Skin of body (tissue), 1 donor: ENCODE measurements at regions not wholly inside any gene's neighbourhood (a gene's known extent, or its start where the extent isn't known, plus 50 kb on each side); places are given as distances from the start of the nearest gene placed in this dataset.

Experiments used
- DNase-seq: peaks from one replicate; lab custom pipeline; 2025; lab: John Stamatoyannopoulos, UW

DNA sequence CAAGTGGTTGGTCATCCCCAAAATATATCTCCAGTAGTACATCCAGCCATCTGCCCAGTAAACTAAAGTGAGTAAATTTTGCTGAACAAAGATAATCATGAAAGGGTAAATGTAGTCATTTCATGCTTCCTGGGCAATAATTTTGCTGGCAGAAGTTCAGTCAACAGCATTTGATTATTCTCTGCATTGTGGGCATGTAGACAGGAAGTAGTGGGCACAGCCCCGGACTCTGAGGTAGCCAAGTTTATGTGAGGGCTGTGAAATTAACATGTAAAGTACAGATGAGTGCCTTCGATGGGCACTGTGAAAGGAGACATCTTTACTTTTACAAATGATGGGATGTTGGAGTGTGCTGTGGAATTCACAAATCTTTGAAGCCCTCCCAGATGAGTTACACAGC, 312.2 kb upstream of the MTNR1B start:
- DNase-seq, result no peak

GRCh38 chr11:92658733-92659132, 310.7 kb upstream of the MTNR1B start:
- no peak for DNase-seq

DNA sequence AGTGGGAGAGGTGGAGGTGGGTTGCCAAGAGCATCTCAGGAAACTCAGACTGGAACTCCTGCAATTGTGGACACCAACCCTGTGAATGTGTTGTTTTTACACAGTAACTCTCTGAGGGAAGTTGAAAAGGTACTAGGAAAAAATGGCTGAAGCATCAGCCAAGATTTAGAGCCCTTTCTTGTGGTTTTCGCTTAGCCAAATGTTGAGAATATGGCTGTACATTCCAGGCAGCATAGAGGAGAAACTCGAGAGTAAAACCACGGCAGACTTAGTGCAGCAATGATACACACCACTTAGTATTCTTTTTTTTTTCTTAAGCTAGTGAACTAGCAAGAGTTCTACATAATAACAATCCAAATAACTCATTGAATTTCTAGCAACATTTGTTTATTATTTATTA, 309.7 kb upstream of the MTNR1B start:
- no peak for DNase-seq

GRCh38 chr11:92662601-92663360, 306.7 kb upstream of the MTNR1B start:
- DNase-seq, result no peak

- no peak for DNase-seq
These were observed 305.9 kb upstream of the MTNR1B start for GRCh38 chr11:92663539-92663938.

GRCh38 chr11:92667486-92668152, 301.8 kb upstream of the MTNR1B start:
- no peak for DNase-seq

GRCh38 chr11:92670308-92670890, 299.1 kb upstream of the MTNR1B start:
- DNase-seq, result no peak

GRCh38 chr11:92671081-92671480, 298.4 kb upstream of the MTNR1B start:
- DNase-seq, result no peak

GRCh38 chr11:92675303-92675702, 294.1 kb upstream of the MTNR1B start:
- no peak for DNase-seq

DNA sequence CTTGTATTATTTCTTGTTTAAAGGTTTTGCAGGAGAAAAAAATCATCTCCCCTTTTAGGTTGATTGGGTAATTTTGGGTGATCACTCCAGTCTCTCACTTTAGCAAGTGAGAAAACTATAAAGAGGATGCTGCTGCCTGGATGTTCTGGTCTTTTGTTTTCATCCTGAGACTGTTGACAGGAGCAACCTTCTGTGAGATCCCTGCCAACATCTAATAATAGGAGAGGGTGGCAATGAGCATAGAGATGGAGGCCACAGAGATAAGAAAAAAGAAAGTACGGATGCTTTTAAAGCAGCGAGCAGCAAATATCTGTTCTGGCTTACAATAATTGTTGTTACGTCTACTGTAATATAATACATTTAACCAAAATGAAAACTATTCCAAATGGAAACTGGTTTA, 293.6 kb upstream of the MTNR1B start:
- no peak for DNase-seq

GRCh38 chr11:92678008-92678611, 291.3 kb upstream of the MTNR1B start:
- no peak for DNase-seq

GRCh38 chr11:92681586-92681985, 287.9 kb upstream of the MTNR1B start:
- no peak for DNase-seq

- DNase-seq, result no peak
These were observed 287.3 kb upstream of the MTNR1B start for GRCh38 chr11:92682136-92682535.

- DNase-seq, result no peak
These were observed 286.5 kb upstream of the MTNR1B start for GRCh38 chr11:92682952-92683351.

DNA sequence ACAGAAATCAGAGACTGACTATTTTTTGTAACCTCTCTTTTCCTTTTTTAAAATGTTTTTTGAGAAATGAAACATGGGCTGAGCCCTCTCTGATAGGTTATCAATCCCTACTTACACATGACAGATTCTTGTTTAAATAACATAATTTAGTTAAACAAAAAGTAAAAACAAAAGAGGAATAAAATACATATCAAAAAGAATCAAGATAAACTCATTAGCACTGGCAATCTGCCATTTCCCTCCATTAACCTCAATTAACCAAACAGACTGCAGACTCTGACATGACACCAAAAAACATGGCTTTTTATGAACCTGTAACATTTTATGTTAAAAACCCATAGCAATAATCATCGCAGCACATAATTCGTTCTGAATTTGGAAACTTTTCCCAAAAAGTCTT, 284.4 kb upstream of the MTNR1B start:
- DNase-seq, result no peak

- no peak for DNase-seq
These were observed 281.7 kb upstream of the MTNR1B start for GRCh38 chr11:92687724-92688123.

DNA sequence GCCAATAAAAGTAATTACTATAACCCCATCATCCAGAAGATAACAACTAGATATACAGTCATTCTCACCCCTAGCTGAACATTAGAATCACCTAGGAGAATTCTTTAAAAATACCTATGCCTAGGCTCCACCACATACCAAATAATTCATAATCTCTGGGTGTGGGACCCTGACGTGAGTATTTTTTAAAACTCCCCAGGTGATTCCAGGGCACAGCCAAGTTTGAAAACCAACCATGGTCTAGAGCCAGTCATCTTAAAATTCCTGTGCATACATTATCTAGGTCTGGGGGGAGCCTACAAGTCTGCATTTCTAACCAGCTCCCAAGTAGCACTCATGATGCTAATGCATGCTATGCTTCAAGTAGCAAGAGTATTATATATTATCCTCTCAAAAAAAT, 281.0 kb upstream of the MTNR1B start:
- DNase-seq, result no peak

- DNase-seq, result no peak
These were observed 276.5 kb upstream of the MTNR1B start for GRCh38 chr11:92692826-92693546.

GRCh38 chr11:92696076-92696475, 273.4 kb upstream of the MTNR1B start:
- DNase-seq, result no peak

- DNase-seq, result no peak
These were observed 271.8 kb upstream of the MTNR1B start for GRCh38 chr11:92697461-92698312.

GRCh38 chr11:92698742-92699141, 270.7 kb upstream of the MTNR1B start:
- DNase-seq, result no peak
